Psoas muscle (tissue), 7 donors: ENCODE measurements at regions not wholly inside any gene's neighbourhood (a gene's known extent, or its start where the extent isn't known, plus 50 kb on each side); places are given as distances from the start of the nearest gene placed in this dataset.

Experiments used
- ATAC-seq, 4 donors: fragments of 200-7000 bp; cut with Tn5 transposase; one replicate each; pipeline ENCODE4 v1.9.1; 2020; ENCODE audit warnings: moderate library complexity in 3 of 4, mild to moderate bottlenecking in 2 of 4
- DNase-seq, 2 donors: peaks; one replicate each; pipeline ENCODE4 v3.0.0-alpha.2; 2020
- H3K27ac ChIP-seq: fragments of 200-600 bp; one replicate; pipeline ENCODE4 v1.8.0; 2022
- H3K27me3 ChIP-seq, 3 donors: fragments of 200-600 bp in 1 of 3; one replicate each; pipeline versions ENCODE4 v1.6.1 to v1.8.0; 2013 to 2022; ENCODE audit warnings: low read length in 2 of 3, mild to moderate bottlenecking in 2 of 3, moderate library complexity in 1 of 3; ENCODE audit not compliant: insufficient read depth in 3 of 3
- H3K36me3 ChIP-seq, 2 donors: fragments of 200-600 bp in 1 of 2; one replicate each; pipeline versions ENCODE4 v1.6.1 to v1.8.0; 2013 to 2022; ENCODE audit warnings: low read depth in 1 of 2, mild to moderate bottlenecking in 1 of 2, moderate library complexity in 1 of 2; ENCODE audit not compliant: insufficient read depth in 1 of 2
- H3K4me1 ChIP-seq: fragments of 200-600 bp; one replicate; pipeline ENCODE4 v1.8.0; 2022
- H3K4me3 ChIP-seq: fragments of 200-600 bp; one replicate; pipeline ENCODE4 v1.8.0; 2022; ENCODE audit warnings: mild to moderate bottlenecking
- H3K9me3 ChIP-seq: fragments of 200-600 bp; one replicate; pipeline ENCODE4 v1.8.0; 2022
- CTCF ChIP-seq: fragments of 200-600 bp; IDR thresholded peaks from one replicate; pipeline ENCODE4 v1.8.0; 2022; ENCODE audit warnings: antibody characterized with exemption
- WGBS, 3 donors: extraction: QIAGEN DNeasy Blood & Tissue Kit; methylation state at CpG; one replicate each; pipeline versions ENCODE4 v1.1.6 to v1.1.7; 2013; 5-methylcytosine and 5-hydroxymethylcytosine counted together
- intact Hi-C, 2 donors: fragments of 100-400 bp; cut with DNase I; formaldehyde crosslinking; loops; one replicate each; pipeline versions ENCODE4 v1.11.0 to v1.14.2; 2022
- donor health status: healthy with polysubstance abuse.
- donor health status: DM: no; HTN: no; CAD: no; lungs with moderate emphysema.
- donor health status: Bipolar disorder and iron deficiency.
- donor health status: healthy.
- donor health status: DM: yes; HTN: yes; CAD: no.
- donor health status: DM: no; HTN: no; CAD: no.
- donor health status: DM: yes; HTN: yes; CAD: no.

- intact Hi-C loops: no loop called here
- DNase-seq: no peak
- ATAC-seq: no peak
- 43 to 53% (median 46%) methylated on average over 5 of the region's 5 CpGs for WGBS, 3 donors
- no peaks in the 10 kb centered on the region for H3K9me3 ChIP-seq
- no peak overlapping the region for H3K27ac ChIP-seq
- H3K27me3 ChIP-seq: no peaks in the 10 kb centered on the region
- TF ChIP-seq CTCF: no peak
- H3K36me3 ChIP-seq: no peaks in the 10 kb centered on the region
- no peak overlapping the region for H3K4me3 ChIP-seq
- no peaks in the 10 kb centered on the region for H3K4me1 ChIP-seq
These were observed 507.2 kb downstream of the CMPK2 start for GRCh38 chr2:6358546-6358945.

GRCh38 chr2:6358985-6359384, 506.7 kb downstream of the CMPK2 start:
- Histone ChIP-seq H3K36me3 (no peaks in the 10 kb centered on the region), H3K27ac (no peak overlapping the region), H3K9me3 (no peaks in the 10 kb centered on the region), H3K4me1 (no peaks in the 10 kb centered on the region), H3K4me3 (no peak overlapping the region), H3K27me3 (no peaks in the 10 kb centered on the region)
- DNase-seq (no peak), ATAC-seq (peak in 1 of 4 donors; percentile 72)
- WGBS, 3 donors: 31 to 43% (median 40%) methylated on average over 5 of the region's 5 CpGs
- intact Hi-C loops: no loop called here
- TF ChIP-seq CTCF: no peak

- WGBS, 3 donors: 34 to 54% (median 49%) methylated on average over 5 of the region's 5 CpGs
- intact Hi-C loops: no loop called here
- H3K9me3 ChIP-seq: no peaks in the 10 kb centered on the region
These were observed 505.7 kb downstream of the CMPK2 start for GRCh38 chr2:6359964-6360363.

GRCh38 chr2:6362671-6363450, 502.8 kb downstream of the CMPK2 start:
- no peak for TF ChIP-seq CTCF
- no peak for DNase-seq
- no peaks in the 10 kb centered on the region for H3K4me1 ChIP-seq
- H3K27ac ChIP-seq: no peak overlapping the region
- H3K4me3 ChIP-seq: no peak overlapping the region
- no peak for ATAC-seq
- WGBS, 3 donors: 59 to 68% (median 60%) methylated on average over 11 of the region's 11 CpGs
- H3K9me3 ChIP-seq: no peaks in the 10 kb centered on the region
- intact Hi-C loops: no loop called here
- no peaks in the 10 kb centered on the region for H3K27me3 ChIP-seq
- no peaks in the 10 kb centered on the region for H3K36me3 ChIP-seq

More at GRCh38 chr2:6359964-6360363, 505.7 kb downstream of the CMPK2 start:
- Histone ChIP-seq H3K27me3 (no peaks in the 10 kb centered on the region), H3K4me1 (no peaks in the 10 kb centered on the region), H3K36me3 (no peaks in the 10 kb centered on the region), H3K4me3 (no peak overlapping the region), H3K27ac (no peak overlapping the region)
- DNase-seq (no peak), ATAC-seq (no peak)
- TF ChIP-seq CTCF: no peak

- Histone ChIP-seq H3K4me1 (no peaks in the 10 kb centered on the region), H3K36me3 (no peaks in the 10 kb centered on the region), H3K27me3 (no peaks in the 10 kb centered on the region), H3K4me3 (no peak overlapping the region), H3K27ac (no peak overlapping the region), H3K9me3 (no peaks in the 10 kb centered on the region)
- no peak for TF ChIP-seq CTCF
- WGBS, 3 donors: 67 to 70% (median 68%) methylated on average over 2 of the region's 2 CpGs
- ATAC-seq (no peak), DNase-seq (no peak)
- intact Hi-C loops: no loop called here
These were observed 497.4 kb downstream of the CMPK2 start for GRCh38 chr2:6368281-6368680.
